NCI-H748 (cell line): ENCODE measurements at regions not wholly inside any gene's neighbourhood (a gene's known extent, or its start where the extent isn't known, plus 50 kb on each side); places are given as distances from the start of the nearest gene placed in this dataset.
A peak's percentile ranks its signal among the peaks of the same experiment; 100 is the strongest.

ENCODE experiments used
- DNase-seq: peaks from one replicate; lab custom pipeline; 2025; ENCODE audit not compliant: unreplicated experiment; lab: John Stamatoyannopoulos, UW

DNA sequence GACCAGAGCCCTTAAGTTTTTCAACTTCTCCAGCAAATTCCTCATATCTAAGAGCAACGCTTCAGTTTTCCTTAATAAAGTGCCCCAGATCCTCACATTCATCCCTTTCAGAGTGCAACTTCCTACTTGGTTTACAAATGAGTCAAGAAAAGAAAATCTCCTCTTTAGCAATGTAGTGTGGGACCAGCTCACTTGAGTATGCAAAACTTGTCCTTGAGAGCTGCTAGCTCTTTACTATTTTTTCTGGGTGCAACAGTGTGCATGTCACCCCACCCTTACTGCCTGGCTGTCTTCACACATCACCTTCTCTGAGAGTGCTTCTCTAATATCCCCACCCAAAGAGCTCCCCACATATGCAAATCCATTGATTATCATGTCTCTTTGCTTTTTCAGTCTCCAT, 203.1 kb upstream of the CAMK1G start:
- no peak for DNase-seq

DNA sequence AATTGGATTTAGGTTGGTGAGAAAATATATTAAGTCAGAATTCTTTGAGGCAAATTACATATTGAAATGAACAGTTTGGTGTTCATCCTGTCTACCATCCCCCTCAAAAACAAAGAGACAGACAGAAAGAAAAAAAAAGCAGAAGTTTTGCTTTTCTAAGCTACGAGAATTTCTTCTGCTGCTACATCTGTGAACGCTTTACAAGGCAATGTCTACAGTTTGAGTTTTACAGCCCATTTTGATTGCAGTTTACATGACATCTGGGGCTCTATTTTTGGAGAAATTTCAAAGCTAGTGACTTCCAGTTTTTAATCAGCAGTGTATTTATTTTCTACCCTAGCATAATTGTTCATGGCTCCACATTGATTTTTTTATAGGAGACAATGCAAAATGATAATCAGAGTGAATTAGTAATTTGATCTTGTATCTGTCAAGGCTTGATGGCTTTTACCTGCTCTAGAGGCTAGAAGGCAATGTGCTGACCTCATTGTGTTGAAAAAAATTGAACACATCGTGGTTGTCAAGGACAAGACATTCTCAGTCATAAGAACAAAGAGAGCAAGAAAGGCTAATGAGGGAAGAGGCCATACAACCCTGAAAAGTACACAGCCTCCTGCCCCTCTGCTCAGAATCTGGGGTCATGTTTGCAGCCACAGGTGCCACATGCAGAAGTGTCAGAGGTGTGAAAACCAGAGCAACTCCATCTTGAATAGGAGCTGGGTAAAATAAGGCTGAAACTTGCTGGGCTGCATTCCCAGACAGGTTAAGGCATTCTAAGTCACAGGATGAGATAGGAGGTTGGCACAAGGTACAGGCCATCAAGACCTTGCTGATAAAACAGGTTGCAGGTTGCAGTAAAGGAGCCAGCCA, 201.0 kb upstream of the CAMK1G start:
- peak; percentile 74 for DNase-seq

DNA sequence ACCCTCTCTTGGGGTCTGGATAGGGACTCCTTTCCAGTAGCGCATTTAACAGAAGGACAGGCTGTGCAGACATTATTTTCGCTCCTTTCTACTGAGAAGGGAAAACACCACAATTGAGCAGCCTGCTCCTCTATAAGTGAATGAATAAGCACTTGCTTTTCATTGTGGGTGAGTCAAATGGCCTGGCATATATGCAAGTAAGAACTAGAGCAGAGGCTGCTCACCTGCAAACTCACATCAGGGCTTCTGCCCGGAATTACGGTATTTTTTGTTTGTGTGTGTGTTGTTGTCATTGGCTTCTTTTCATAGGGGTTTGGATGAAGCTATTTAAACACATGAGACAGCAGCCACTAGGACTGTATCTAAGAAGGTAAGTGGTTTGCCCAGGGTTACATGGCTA, 200.1 kb upstream of the CAMK1G start:
- DNase-seq: no peak

DNA sequence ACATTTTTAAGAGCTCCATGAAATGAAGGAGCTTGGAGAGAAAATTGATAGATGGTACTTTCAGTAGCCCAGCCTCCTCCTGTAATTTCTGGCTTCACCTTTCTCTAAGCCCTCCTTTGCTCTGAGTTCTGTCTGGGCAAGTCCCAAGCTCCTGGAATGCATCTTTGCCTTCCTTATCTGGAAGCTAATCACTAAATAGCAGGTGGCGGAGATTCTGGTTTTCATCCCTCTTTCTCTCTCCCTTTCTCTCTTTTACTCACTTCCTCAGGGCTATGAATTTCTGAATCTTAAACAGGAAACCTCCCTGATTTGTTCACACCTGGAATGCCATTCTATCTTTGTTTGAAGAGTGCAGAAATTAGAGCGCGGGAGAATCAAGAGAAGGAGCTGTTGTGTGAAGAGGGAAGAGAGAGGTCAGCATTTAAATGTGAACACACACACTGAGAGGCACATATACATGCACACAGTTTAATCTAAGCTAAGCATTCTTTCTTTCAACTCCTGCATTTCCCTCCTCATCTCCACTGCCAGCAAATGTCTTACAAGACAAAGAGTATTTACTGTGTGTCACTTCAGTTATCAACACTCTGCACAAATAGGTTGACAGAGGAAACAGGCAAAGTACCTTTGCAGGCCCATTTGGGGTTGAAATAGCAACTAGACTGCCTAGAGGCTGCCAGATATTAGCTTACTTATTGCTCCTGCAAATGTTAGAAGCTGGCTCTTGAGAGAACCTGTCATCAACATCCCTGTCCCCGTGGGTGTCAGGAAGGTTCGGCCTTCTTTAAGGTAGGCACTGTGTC, 199.4 kb upstream of the CAMK1G start:
- DNase-seq: no peak

DNA sequence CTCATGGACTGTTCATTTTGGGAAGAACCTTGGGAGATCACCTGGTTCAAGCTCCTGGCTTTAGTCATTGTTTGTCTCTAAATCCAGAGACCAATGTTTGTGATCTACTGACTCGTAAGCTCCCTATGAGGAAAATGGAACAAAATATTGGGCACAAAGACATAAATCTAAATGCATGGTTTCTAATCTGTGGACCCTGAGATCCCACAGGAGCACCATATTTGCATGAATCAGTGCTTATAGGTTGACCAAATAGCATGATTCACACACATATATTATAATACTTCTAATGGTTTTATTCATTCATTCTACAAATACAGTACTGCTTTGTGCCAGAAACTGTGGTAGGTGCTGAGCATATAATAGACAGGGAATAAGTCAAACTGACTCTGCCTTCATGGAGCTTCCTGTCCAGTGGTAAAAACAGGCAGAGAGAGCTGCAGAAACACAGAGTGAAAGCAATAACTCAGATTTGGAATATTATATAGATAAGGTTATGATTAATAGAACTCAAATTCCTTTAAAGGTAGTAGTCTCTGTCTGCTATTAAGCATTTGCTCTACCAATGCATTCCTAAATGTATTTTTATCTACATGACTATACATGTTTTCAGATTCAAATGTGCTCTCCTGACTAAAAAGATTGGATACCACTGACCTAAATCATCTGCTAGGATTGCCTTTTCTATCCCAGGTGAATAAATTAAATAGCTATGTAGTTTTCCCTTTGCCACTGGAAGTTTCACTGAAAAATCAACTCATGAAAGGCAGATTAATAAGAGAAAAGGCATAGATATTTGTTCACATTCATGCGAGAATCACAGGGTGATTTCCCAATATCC, 198.6 kb upstream of the CAMK1G start:
- no peak for DNase-seq

- no peak for DNase-seq
Observed at GRCh38 chr1:209386156-209386555, 197.4 kb upstream of the CAMK1G start.

DNA sequence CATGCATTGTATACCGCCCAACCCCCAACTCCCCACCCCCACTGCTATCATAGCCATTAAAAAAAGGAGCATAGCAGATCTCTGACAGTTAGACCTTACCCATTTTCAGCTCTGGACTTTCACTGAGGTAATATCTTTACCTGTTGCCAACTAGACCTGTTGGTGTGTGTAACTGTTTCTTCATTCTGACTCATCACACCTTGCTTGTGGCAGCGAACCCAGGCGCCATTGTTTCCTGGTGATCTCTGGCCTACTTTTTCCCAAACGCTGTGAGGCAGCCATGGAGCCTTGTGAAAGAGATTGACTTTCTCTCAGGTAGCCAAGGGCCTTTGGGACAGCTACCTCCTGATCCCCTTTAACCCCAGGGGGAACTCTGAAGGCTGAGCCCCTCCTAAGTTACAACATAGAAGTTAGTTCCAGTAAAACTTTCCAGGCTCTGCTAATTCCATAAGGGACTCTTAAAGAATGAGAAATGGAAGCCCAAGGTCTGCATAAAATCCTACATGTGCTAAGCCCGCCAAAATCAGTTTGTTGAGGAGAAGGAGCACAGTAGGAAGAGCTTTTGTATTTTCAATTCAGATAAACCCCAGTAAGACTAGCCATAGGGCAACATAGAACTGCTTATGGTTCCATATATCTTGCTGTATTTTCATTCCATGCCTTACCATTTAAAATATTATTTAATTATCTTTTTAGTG, 196.1 kb upstream of the CAMK1G start:
- DNase-seq: no peak

DNA sequence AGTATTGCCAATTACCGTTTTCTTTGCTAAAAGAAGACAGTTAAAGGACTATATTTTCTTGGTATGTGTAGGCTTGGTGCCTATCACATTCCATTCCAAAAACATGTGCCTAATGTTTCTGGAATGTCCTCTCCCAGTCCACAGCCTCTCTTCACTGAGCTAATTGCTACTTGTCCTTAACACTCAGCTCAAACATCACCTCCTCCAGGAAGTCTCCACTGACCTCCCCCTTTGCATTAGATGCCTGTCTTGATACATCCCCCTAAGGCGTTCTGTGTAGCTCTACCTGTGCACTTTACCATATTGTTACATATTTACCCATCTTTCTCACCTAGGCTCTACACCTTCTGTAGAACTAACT, 195.6 kb upstream of the CAMK1G start:
- no peak for DNase-seq

DNA sequence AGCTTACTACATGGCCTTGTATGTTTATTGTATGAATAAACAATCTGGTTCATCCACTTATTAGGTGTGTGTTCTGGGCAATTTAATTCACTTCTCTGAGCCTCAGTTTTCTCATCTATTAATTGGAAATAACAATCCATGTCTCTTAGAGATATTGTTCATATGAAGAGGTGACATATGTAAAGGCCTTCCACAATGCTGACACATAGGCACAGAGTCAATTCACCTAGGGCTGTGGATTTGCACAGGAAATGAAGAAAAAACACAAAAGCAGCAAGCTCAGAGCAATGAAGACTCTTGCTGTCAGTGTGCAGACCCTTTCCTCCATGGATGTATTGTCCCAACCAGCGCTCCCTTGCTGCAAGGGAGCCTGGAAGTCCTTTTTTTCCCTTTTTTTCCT, 195.2 kb upstream of the CAMK1G start:
- no peak for DNase-seq

- DNase-seq: no peak
Observed at GRCh38 chr1:209389258-209389657, 194.3 kb upstream of the CAMK1G start.

DNA sequence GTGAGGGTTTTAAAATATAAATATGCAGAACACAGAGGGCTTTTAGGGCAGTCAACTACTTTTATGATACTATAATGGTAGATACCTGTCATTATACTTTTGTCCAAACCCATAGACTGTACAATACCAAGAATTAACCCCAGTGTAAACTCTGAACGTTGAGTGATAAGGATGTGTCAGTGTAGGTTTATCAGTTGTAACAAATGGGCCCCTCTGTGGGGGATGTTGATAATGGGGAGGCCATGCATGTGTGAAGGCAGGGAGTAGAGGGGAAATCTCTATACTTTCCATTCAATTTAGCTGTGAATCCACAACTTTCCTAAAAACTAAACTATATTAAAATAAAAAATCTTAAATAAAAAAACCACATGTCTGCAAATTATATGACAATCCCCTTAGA, 193.5 kb upstream of the CAMK1G start:
- no peak for DNase-seq

- no peak for DNase-seq
Observed at GRCh38 chr1:209390764-209391163, 192.8 kb upstream of the CAMK1G start.

- DNase-seq: no peak
Observed at GRCh38 chr1:209391792-209392191, 191.7 kb upstream of the CAMK1G start.

GRCh38 chr1:209395169-209395568, 188.3 kb upstream of the CAMK1G start:
- no peak for DNase-seq

- no peak for DNase-seq
Observed at GRCh38 chr1:209397371-209397770, 186.1 kb upstream of the CAMK1G start.

DNA sequence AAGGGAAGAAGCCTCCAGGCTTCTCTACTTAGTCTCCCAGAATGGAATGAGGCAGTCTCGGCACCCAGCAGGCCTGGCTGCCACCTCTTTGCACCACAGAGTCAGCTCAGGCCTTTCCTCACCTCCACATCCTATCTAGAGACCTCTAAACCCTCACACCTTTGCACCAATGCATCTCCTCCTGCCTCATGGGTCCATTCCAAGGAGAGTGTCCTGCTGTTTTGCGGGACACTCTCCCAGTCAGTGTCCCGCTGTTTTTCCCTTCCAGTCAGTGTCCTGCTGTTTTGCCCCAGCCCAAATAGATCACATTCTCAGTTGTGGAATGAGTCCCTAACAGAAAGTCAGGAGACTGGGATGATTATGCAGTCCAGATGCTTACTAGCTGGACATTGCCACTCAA, 185.6 kb upstream of the CAMK1G start:
- DNase-seq: no peak

DNA sequence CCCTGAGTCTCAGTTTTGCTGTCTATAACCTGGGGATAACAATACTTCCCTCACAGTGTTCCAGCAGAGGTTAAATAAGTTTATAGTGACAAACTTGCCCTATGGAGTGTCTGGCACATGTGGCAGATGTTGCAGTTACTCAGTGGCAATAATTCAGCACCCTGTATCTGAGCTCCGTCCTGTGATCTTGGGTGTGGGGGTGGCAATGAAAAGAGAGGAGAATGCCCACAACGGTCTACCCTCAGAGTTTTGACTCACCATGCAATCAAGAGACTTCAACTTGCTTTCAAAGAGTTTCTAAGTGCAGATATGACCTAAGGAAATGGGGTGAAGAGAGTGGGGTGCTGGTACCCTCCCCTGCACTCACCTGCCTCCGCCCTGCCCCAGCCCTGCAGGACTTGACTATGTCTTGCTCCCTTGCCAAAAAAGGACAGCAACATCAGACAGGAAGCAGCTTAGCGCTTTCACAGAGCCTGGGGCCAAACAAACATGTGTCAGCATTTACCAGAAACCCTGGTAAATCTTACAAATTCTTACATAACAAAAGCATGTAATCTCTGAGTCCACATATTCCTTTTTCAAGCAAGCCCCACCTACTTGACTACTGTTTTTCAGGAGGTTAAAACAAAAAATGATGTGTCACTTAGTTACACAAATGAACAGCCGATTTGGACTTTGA, 185.1 kb upstream of the CAMK1G start:
- DNase-seq: no peak

DNA sequence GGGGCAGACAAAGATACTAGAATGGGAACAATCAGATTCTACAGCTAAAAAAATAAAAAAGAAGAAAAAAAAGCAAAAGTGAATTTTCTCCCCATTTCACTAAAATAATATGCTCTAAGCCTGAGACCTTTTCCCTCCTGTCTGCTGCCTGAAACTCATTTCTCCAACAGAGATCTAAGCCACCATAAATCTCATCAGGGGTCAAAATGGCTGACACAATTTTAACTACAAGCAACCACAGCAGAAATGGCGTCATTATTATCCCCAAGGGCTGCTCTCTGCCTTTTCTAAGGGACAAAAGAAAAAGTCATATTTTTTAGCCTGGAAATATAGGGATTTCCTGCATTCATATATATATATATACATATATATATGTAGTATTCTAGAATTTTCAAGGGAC, 183.7 kb upstream of the CAMK1G start:
- DNase-seq: no peak

- DNase-seq: no peak
Observed at GRCh38 chr1:209400351-209401220, 182.9 kb upstream of the CAMK1G start.
